ENCODE measurements at regions not wholly inside any gene's neighbourhood (a gene's known extent, or its start where the extent isn't known, plus 50 kb on each side); places are given as distances from the start of the nearest gene placed in this dataset.

GRCh38 chr2:17012297-17012696 is 346.7 kb upstream of the CYRIA start:
- WGBS (ENCODE audit: insufficient coverage, insufficient replicate concordance, low lambda C conversion rate, missing lambda C conversion rate): 0% methylated on average over 3 of the region's 3 CpGs
- Histone ChIP-seq H3K4me3 (no peak overlapping the region), H3K79me2 (ENCODE audit: control insufficient read depth, insufficient read depth, low read length) (no peaks in the 10 kb centered on the region), H3K27ac (ENCODE audit: control insufficient read depth, insufficient read depth) (no peak overlapping the region), H4K20me1 (ENCODE audit: control insufficient read depth, insufficient read depth) (no peaks in the 10 kb centered on the region), H3K4me2 (ENCODE audit: control insufficient read depth, insufficient read depth) (no peak overlapping the region), H2AFZ (ENCODE audit: control insufficient read depth, low read depth, low read length) (no peak overlapping the region), H3K36me3 (ENCODE audit: control insufficient read depth in 2 of 2, insufficient read depth in 2 of 2, low read length in 1 of 2) (no peaks in the 10 kb centered on the region), H3K4me1 (ENCODE audit: control insufficient read depth, insufficient read depth, low read length) (no peaks in the 10 kb centered on the region), H3K27me3 (replicated peaks in 1 of 2; ENCODE audit: control insufficient read depth in 2 of 2, insufficient read depth in 2 of 2, low read length in 1 of 2) (no peaks in the 10 kb centered on the region), H3K9ac (ENCODE audit: control insufficient read depth, insufficient read depth, low read length) (no peak overlapping the region), H3K9me3 (replicated peaks; ENCODE audit: control insufficient read depth, insufficient read depth, low read length) (no peaks in the 10 kb centered on the region)
- CTCF ChIA-PET: no interaction called here
- RAD21 ChIA-PET (ENCODE audit: unreplicated experiment): no interaction called here
- TF ChIP-seq MAX (IDR thresholded peaks at IDR 0.05; ENCODE audit: low read depth, low read length) (no peak), STAT1 (conservative IDR thresholded peaks at IDR 0.05) (no peak), ZNF217 (IDR thresholded peaks at IDR 0.05) (no peak), GATAD2B (conservative IDR thresholded peaks at IDR 0.05; ENCODE audit: low read depth) (no peak), BCLAF1 (IDR thresholded peaks at IDR 0.05) (no peak), TARDBP (IDR thresholded peaks at IDR 0.05; ENCODE audit: borderline replicate concordance) (no peak), FOXK2 (IDR thresholded peaks at IDR 0.05) (no peak)
- FAIRE-seq (no peak), DNase-seq (ENCODE audit: low read depth, low spot score) (no peak), ATAC-seq (no peak)
- BruUV-seq (replicated peaks): no TSS peak
- intact Hi-C loops (cut with micrococcal nuclease; ENCODE audit: unreplicated experiment) (no loop called here), in situ Hi-C loops (cut with MboI) (no loop called here)
- SMC1A ChIA-PET (ENCODE audit: uncharacterized antibody, unreplicated experiment): no interaction called here
- POLR2A ChIA-PET: interaction anchor here (0.9 kb wide), 1 partner anchor 14 kb away, joined by 3 read pairs; no protein-coding TSS in a partner anchor
